GM12892 (cell line): ENCODE measurements at regions not wholly inside any gene's neighbourhood (a gene's known extent, or its start where the extent isn't known, plus 50 kb on each side); places are given as distances from the start of the nearest gene placed in this dataset.

Experiments used
- DNase-seq: peaks from one replicate; pipeline ENCODE4 v3.0.0; 2011; ENCODE audit not compliant: insufficient read length
- FAIRE-seq: peaks from 2 replicates; lab custom pipeline; 2011; peaks lifted over from hg19 to GRCh38; lab: Jason Lieb, UNC
- POLR2A ChIP-seq: IDR thresholded peaks from 2 replicates; pipeline ENCODE4 v1.6.1; 2011; ENCODE audit warnings: low read depth, low read length, control low read depth
- POLR2AphosphoS5 ChIP-seq: IDR thresholded peaks from 2 replicates; pipeline ENCODE4 v1.6.1; 2011; ENCODE audit warnings: low read depth, low read length, control low read depth
- TAF1 ChIP-seq: IDR thresholded peaks from 2 replicates; pipeline ENCODE4 v1.6.1; 2011; ENCODE audit warnings: low read depth, mild to moderate bottlenecking, control low read depth, low read length, borderline replicate concordance

DNA sequence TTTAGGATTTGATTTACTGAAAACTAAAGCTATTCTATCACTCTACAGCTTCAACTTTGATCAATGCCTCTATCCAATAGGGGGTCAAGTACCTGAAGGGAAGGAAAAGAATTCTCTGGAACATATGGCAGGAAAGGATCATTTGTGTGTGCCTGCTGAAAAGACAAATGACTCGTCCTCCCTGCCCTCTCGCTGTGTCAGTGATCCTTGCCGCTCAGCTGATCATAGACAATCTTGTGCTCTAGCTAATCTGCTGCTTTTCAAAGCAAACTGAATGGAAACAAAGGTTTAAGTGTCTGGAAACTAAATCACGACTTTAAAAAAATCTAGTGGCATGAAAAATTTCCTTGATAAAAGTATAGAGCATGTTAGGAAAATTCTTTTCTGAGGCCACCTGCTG, 75.6 kb upstream of the CPO start:
- DNase-seq = no peak
- FAIRE-seq = no peak
- no peak for TF ChIP-seq POLR2AphosphoS5
- TF ChIP-seq POLR2A = no peak
- no peak for TF ChIP-seq TAF1

DNA sequence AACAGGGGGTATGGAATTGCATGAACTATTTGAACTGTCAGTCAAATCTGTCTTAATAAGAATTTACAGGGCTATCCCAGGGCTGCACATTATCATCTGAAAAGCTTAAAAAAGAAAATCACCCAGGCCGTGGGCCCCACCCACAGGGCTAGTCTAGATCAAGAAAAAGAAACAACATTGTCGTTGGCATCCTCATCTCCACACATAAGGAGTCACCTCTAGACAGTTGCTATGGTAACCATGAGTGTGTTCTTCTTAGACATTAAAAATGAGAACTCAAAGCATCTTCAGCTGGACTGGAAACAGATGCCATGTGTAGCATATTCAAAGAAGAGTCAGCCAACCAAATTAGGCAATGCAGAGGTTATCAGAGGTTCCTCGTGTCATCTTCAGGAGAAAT, 72.3 kb upstream of the CPO start:
- no peak for TF ChIP-seq POLR2A
- no peak for TF ChIP-seq TAF1
- no peak for DNase-seq
- FAIRE-seq = no peak

DNA sequence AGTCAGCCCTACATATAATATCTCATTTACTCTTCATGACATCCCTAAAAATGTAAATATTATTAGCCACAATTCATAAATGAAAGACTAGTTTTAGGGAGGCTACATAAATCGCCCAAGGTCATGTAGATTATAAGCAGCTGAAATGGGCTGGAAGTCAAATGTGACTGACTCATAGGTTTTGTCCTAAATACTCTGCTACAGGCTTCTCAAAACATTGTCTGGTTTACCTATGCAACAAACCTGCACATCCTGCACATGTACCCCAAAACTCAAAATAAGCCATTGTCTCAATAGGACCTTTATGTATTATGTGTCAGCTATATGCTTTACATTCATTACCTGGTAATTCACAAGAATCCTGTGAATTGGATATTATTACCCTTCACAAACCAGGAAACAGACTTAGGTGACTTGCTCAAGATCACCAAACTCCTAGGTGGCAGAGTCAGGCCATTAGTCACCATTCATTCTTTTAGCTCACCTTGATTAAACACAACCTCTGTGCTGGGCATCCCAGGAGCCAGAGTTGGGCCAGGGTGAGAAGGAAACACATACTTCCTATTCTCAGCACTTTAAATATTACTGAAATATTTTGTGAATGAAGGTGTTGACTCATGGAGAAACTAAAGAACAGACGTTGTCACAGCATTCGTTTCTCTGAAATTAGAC, 69.4 kb upstream of the CPO start:
- TF ChIP-seq POLR2A (no peak), POLR2AphosphoS5 (no peak), TAF1 (no peak)
- FAIRE-seq (no peak), DNase-seq (no peak)

GRCh38 chr2:206873423-206873822, 65.9 kb upstream of the CPO start:
- FAIRE-seq (no peak), DNase-seq (no peak)
- TF ChIP-seq TAF1 (no peak), POLR2A (no peak), POLR2AphosphoS5 (no peak)

DNA sequence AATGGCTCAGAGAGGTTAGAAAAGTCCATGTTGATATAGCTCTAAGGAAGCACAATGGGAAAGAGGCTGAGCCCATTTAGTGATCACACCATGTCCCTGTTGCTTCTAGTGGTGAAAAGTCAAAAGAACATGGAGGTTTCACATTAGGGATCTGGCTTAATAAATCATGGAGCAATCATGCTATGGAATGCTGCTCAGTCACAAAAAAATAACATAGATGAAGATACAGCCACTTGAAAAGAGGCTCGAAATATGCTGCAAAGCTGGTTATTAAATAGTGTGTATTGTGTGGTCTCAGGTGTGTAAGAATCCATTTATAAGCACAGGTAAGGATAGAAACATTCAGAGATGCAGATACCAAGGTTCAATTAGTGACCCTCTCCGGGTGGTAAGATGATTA, 63.6 kb upstream of the CPO start:
- TF ChIP-seq POLR2AphosphoS5 (no peak), TAF1 (no peak), POLR2A (no peak)
- no peak for FAIRE-seq
- no peak for DNase-seq

DNA sequence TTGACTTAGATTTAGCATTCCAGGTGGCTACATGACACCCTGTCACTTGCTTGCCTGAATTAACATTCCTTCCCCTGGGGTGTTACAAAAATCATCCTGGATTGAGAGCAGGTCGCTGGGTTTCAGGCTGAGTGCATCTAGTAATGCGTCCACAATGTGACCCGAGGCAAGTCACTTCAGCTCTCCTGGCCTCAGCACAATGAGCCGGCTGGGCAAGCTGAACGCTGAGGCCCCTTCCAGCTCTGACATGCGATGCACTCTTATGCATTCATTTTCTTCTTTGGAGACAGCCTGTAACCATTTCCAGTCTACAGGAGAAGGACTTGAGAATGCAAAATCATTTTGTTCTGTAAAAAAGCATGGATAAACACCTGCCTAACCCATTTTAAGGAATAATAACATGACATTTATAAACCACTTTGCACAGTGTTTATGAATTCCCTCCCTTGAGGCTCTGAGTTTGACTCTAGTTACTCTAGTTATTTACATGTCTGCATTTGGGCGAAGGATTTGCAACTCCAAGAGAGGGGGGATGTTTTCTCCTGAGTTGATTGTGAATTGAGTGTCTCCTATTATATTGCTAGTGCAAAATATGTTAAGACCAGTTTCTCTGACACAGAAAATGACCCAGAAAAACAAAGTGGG, 63.0 kb upstream of the CPO start:
- FAIRE-seq (no peak), DNase-seq (no peak)
- TF ChIP-seq POLR2AphosphoS5 = no peak
- TF ChIP-seq TAF1 = no peak
- TF ChIP-seq POLR2A = no peak

- DNase-seq = no peak
- no peak for TF ChIP-seq POLR2A
- no peak for TF ChIP-seq POLR2AphosphoS5
- FAIRE-seq = no peak
Measured at GRCh38 chr2:206881708-206882410, 57.5 kb upstream of the CPO start.

DNA sequence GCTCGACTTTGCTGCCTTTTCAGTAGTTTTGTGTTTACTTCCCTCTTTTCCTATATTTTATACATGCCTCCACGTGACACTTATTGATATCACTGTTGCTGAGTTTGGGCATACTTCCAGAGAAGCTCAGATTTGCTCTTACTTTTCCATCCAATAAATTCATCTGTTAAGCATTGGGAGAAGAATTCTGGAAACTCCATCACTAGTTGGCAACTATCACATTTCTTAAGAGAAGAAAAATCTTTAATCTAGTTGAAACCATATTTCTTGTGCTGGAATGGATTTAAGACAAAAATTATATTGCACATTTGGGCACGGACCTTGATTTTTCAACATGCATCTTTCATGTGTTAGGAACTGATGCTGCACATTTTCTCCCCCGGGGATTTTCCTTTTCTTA, 52.6 kb upstream of the CPO start:
- FAIRE-seq (no peak), DNase-seq (no peak)
- TF ChIP-seq POLR2AphosphoS5 = no peak
- no peak for TF ChIP-seq TAF1
- no peak for TF ChIP-seq POLR2A

GRCh38 chr2:206887745-206888144, 51.6 kb upstream of the CPO start:
- no peak for FAIRE-seq
- no peak for DNase-seq
- TF ChIP-seq POLR2AphosphoS5 (no peak), POLR2A (no peak), TAF1 (no peak)
